Jurkat, Clone E6-1 (cell line): ENCODE measurements at regions not wholly inside any gene's neighbourhood (a gene's known extent, or its start where the extent isn't known, plus 50 kb on each side); places are given as distances from the start of the nearest gene placed in this dataset.
"Not testable (repeated sequence)": the region's sequence is repeated elsewhere in the genome, so short reads cannot be mapped to it uniquely, and the experiment has no call there.

Source experiments
- DNase-seq: peaks from one replicate; pipeline ENCODE4 v3.0.0-alpha.2; 2011; ENCODE audit warnings: low read depth, low spot score
- H3K4me3 ChIP-seq: 2 replicates; pipeline ENCODE4 v1.5.1; 2011; ENCODE audit warnings: mild to moderate bottlenecking, low read length, control low read depth, moderate library complexity

DNA sequence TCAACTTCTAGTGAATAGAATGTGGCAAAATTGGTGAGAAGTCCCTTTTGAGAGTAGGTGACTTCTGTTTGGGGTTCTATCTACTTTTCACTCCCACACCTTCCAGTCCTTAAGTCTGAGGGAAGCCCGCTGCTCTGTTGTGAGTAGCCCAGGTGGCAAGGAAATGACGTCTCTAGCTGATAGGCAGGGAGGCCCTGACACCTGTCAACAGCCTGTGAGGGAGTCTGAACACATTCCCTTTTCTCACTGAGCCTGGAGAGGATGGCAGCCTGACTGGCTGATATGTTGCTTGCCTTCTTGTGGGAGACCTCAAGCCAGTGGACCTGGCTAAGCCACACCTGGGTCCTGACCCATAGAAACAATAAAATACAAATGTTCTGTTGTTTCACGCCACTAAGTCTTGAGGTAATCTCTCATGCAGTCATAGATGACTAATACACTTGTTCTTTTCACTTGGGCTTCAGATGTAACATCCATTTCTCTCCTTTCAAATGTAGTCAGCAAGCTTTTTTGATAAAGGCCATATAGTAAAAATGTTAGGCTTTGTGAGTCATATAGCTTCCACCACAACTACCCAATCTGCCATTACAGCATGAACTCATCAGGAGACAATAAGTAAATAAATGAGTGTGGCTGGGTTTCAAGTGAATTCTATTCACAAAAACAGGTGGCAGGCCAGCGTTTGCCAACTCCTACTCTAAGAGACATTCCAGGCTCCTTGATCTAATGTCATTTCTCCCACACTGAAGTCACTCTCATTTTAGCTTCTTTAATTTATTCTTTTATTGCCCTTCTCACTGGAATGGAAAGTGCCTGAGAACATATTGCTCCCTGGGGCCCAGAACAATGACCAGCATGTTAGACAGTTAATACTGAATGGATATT is 265.1 kb upstream of the MAD2L1 start:
- DNase-seq: no peak
- no peak overlapping the region for H3K4me3 ChIP-seq

DNA sequence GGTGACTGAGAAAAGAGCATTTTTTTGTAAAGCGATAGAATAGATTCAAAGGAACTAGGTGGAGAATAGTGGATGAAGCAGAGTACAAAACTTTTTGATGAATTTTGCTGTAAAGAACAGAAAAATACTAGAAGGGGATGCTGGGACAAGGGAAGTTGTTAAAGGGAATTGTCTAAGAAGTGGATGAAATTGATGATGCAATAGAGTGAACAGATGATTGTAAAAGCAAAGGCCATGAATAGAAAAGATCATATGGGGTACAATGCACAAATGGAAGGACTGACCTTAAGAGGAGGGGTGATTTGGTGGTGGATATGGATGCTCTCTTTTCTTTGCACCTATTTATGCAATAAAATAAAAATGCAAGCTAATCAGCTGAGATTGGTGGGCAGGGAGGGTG is 262.7 kb upstream of the MAD2L1 start:
- H3K4me3 ChIP-seq: no peak overlapping the region
- no peak for DNase-seq

DNA sequence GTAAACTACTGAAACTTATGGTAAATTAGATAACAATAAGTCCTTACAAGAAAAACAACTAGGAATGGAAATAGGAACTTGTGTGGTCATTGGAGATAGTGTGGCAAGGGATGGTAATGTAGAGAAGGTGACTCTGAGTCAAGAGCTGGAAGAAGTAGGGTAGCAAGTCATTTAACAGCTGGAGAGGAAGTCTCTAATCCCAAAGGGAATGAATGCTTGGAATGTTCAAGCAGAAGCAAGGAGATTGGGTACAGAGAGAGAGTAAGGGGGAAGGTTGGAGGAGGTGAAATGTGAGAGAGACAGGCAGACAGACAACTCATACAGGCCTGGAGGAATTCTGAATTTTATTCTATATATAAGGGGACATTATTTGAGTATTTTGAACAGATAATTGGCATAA is 260.6 kb upstream of the MAD2L1 start:
- no peak for DNase-seq
- no peak overlapping the region for H3K4me3 ChIP-seq

DNA sequence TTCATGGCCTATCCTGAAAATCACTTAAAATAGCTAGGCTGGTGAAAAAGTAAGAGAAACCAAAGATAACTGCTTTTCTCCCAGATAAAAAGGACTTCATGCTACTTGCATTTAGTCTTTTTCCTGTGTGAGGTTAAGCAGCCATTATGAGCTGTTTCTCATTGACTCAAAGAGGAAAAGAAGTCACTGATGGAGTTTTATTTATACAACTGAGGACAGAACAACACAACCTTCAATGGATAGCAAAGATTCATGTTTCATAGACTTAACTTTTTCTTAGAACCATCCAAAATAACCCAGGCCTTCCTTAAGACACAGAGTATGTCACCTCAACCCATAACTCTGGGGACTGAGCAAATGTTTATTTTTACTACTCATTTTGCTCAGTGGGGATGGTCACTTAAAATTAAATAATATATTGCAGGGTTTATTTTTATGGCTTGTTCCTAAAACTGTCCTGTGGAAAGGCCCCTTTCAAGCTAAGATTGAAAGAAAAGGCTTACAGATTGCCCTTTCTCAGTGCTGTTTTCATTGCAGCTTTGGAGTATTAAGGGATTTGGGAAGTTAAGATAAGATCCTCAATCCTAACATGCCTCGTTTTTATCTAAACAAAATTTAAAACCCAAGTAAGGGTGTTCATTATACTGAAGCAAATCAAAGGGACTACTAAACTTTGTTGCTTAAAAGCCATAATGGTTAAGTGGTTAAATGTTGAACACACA is 252.6 kb upstream of the MAD2L1 start:
- no peak for DNase-seq

DNA sequence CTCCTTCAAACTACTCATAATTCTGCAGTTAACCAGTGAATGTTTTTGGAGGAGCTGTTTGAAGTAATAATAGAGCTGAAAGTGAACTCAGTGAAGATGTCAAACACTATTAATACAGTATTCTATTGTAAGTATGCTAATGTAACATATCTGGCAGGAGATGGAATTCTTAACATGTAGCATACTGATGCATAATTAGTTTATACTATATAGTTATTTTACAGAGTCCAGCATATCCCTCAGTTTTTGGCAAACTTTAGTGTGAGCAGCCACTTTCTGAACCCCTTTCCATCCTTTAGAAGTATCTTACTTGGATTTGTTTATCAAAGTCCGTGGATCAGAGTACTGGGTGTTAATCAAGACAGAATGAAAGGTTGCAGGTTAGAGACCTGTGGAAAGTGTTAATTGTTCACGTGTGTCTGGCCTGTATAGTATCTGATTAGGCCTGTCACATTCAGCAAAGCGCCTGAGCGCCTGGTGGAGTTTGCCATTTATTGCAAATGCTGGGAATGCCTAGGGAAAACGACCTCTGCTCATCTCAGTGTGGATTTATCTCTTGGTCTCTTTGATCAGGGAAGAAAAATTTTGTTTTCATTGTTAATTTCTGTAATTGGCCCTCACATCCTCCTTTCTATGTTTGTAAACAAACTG is 251.7 kb upstream of the MAD2L1 start:
- H3K4me3 ChIP-seq: no peak overlapping the region
- DNase-seq: no peak

More for the DNA sequence above, 252.6 kb upstream of the MAD2L1 start:
- H3K4me3 ChIP-seq: no peak overlapping the region

DNA sequence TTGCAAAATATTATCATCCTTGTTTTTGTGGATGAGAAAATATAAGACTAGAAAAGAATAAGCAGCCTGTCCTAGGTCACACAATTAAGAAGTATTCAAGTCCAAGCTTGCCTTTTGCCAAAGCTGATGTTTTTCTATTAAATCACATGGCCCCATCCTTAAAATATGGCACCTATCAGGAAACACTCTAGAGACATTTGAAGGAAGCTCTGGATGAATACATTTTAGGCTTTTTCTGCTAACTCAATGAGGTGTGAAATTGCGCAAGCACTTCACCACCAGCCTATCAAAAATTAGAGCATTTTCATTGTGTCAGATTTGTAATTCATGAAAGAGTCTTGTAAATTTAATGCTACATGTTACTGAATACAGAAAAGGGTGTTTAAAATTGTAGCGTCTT is 251.1 kb upstream of the MAD2L1 start:
- no peak for DNase-seq

DNA sequence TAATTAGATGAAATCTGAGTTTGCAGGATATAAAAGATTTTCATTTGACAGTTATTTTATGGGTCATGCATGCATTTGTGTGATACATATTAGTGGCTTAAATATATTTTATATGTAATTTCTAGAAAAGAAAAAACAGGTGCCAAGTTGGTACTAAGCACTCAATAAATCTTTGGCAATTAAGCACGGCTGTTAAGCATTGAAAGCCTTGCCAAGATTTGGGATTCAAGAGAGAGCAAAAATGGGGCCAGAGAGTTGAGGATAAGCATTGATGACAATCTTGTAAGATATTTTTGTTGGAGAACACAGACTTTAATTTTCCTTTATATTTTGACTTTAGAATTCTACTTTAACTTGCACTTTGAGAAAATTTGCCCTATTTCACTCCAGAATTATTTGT is 249.8 kb upstream of the MAD2L1 start:
- H3K4me3 ChIP-seq: no peak overlapping the region
- DNase-seq: no peak

More for the DNA sequence above, 251.1 kb upstream of the MAD2L1 start:
- H3K4me3 ChIP-seq: no peak overlapping the region

DNA sequence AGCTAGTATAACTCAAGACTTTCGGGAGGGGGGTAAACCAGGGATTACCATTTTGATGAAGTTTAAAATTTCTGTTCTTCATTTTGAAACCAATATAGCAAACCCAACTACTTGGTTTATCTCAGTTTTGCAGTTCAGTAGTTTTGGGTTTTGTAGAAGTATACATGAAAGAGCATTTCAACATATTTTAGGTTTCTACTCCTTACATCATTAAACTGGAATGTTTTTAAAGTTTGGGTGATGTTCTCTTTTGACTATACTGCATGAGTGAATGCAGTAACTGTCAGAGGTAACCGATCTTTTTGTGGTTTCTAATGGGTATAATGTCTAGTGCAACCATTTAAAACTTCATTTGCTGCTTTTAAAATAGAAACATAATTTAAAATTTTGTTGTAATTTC is 248.3 kb upstream of the MAD2L1 start:
- no peak overlapping the region for H3K4me3 ChIP-seq
- no peak for DNase-seq

DNA sequence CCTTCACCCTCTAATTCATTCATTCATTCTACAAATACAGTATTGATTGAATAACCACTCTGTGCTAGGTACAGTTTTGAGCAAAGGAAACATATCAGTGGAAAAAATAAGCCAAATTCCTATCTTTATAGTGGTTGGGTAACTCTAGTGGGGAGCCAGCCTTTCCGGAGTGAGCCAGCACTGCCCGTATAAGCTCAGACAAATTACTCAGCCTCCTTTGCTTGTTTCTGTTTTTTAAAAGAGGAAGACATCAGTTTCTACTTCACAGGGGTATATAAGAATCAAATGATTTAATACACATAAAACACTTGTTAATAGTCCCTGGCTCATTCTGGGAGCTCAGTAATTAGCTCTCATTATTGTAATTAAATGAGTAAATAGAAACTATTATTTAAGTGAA is 238.2 kb upstream of the MAD2L1 start:
- H3K4me3 ChIP-seq: no peak overlapping the region
- no peak for DNase-seq

DNA sequence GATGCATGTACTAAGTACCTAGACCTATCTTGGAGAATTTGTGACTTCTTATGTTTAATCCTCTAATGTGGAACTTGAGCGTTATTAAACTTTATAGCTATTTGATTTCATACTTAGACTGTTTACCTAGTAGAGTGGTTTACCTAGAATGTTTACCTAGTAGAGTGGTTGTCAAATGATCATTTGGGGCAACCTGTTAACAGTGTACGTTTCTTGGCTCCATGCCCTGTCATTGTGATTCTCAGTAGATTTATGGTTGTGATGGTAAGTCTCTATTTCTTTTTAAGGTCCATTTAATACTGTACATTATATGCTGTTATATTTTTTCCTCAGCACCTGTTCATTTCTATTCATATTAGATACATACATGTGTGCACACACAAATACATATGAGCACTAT is 233.0 kb upstream of the MAD2L1 start:
- DNase-seq: no peak
- no peak overlapping the region for H3K4me3 ChIP-seq

DNA sequence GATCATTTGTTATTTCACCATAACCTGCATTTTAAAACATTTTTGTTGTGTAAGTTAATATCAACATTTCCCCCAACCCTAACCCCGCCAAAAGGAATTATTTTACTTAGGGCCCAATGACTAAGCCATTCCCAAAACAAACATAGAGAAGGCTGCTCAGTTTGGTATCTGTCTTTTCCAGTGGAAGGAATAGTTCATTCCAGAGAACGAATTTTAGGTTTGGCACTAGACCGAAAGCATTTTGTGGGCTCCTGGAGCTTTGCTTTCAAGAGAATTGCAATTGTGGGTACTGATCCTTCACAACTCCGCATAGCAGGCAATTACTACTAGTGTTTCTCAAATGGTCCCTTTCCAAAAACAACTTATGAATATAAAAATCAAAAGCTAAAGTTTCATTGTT is 226.7 kb upstream of the MAD2L1 start:
- no peak overlapping the region for H3K4me3 ChIP-seq
- no peak for DNase-seq

DNA sequence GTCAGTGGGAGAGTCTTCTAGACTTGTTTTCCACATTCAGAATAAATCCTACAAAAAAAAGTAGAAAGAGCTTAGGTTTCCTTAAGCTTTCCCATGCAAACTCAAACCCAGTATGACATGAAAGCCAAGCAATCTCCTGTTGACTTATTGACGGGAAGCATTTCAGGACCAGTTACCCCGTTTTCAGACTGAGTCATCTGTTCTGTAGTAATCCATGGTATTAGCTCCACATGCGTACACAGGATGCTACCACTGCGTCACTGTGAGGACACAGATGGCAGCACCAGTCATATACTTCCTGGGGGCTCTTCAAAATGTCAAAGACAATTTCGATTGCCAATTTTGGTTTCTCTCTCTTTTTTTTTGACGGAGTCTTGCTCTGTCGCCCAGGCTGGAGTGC is 224.9 kb upstream of the MAD2L1 start:
- DNase-seq: no peak
- no peak overlapping the region for H3K4me3 ChIP-seq

DNA sequence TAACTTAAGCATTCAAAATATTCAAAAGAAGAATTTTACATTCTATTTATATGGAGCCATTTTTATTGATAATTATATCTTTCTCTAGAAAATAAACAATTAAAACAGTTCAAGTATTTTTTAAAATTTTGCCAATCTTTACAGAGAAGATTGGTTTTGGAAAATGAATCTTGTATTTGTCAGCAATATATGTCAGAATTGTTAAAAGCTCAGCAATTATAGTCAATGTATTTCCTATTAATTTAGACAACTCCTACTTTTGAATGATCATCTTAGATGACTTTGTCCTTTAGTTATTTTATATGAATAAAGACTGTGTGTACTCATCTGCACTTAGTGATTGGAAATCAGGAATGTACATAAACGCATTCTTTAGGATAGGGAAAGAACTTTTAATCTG is 223.9 kb upstream of the MAD2L1 start:
- DNase-seq: no peak
- no peak overlapping the region for H3K4me3 ChIP-seq

DNA sequence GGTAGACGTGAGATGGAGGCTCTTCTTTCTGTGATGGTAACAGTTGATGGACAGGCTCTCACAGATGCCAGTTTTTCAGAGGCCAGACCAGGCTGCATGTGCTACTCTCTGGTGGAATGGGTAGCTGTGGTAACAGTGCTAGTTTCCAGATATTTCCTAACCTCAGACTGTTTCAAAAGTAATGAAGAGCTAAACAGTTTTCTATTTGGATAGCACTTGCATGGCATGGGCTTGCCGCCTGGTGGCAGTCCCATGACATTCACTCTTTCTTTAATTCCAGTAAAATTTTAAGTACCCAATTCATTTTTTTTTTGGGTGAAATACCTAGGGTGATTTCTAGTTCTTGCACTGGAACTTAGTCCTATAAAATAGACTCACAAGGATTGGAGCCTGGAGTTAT is 220.2 kb upstream of the MAD2L1 start:
- no peak for DNase-seq
- no peak overlapping the region for H3K4me3 ChIP-seq

DNA sequence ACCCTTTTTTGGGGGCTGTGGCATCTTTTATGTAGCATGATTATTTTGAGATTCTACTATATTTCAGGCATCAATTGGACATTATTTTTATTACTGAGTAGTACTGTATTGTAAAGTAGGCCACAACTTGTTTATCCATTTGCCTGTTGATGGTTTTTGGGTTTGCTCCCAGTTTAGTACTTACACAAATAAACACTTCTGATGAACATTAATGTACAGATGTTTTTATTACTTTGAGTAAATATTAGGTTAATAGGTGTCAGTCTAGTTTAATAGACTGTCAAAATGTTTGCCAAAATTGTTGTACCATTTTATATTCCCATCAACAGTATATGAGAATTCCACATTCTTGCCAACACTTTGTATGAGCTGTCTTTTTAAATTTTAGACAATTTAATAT is 214.9 kb upstream of the MAD2L1 start:
- no peak overlapping the region for H3K4me3 ChIP-seq
- DNase-seq: no peak

DNA sequence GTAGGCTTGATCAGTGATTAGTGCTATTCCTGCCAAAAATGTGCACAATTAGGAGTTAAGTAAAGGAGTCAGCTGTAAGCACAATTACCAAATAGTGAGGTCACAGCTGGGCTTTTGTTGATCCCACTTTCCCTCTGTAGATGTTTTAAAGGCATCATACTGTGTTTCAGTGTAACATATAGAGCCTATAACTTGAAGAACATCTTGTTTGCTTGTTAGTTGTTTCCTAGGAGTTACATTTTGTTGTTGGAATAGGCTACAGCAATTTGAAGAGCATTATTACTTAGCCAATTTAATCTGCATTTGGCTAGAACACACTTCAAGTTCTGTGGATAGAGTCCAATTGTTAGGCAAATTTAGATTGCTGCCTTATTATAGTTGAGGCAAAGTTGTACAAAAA is 210.7 kb upstream of the MAD2L1 start:
- H3K4me3 ChIP-seq: no peak overlapping the region
- DNase-seq: no peak

DNA sequence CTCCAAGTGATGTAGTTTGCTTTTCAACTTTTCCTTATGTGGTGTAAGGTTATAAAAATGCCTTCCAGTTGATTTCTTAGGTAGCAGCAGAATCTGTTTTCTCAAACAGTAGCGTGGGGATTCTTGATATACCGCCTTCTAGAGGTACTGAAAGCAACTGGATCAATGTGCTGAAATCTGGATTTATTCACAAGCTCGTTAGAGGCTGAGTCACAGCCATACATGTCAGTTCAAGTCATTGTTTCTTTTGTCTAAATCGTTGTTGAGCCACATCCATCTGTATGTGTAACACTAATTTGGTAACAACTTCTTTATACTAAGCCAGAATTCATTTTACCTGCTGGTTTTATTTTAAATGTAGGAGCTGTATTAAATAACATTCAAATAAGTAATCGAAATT is 200.0 kb upstream of the MAD2L1 start:
- DNase-seq: no peak
- no peak overlapping the region for H3K4me3 ChIP-seq

DNA sequence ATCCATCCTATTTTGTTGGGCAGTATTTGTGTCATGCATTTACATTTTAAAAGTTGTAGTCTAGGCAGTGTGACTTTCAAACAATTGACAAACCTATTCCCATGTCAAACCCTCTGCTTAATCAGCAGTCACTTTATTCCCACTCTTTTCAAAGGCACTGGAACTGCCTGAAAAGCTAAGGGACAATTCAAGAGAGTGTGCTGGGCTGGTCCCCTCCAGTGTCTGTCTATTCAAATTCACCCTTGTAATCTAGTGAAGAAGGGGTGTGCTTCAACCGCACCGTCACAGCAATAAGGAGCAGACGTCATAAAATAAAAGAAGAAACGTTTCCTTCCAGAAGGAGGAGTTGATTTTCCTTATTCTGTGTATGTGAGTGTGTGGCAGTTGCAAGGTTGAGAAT is 197.0 kb upstream of the MAD2L1 start:
- DNase-seq: no peak
- H3K4me3 ChIP-seq: no peak overlapping the region

DNA sequence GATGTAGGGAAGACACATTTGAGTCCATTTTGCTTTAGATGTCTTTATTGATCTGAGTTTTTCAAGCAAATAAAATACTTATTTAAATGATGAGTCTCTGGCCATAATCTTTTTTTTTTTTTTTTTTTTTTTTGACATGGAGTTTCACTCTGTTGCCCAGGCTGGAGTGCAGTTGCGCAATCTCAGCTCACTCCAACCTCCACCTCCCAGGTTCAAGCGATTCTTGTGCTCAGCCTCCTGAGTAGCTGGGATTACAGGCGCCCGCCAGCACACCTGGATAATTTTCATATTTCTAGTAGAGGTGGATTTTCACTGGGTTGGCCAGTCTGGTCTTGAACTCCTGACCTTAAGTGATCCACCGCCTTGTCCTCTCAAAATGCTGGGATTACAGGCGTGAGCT is 194.5 kb upstream of the MAD2L1 start:
- DNase-seq: no peak
- no peak overlapping the region for H3K4me3 ChIP-seq

DNA sequence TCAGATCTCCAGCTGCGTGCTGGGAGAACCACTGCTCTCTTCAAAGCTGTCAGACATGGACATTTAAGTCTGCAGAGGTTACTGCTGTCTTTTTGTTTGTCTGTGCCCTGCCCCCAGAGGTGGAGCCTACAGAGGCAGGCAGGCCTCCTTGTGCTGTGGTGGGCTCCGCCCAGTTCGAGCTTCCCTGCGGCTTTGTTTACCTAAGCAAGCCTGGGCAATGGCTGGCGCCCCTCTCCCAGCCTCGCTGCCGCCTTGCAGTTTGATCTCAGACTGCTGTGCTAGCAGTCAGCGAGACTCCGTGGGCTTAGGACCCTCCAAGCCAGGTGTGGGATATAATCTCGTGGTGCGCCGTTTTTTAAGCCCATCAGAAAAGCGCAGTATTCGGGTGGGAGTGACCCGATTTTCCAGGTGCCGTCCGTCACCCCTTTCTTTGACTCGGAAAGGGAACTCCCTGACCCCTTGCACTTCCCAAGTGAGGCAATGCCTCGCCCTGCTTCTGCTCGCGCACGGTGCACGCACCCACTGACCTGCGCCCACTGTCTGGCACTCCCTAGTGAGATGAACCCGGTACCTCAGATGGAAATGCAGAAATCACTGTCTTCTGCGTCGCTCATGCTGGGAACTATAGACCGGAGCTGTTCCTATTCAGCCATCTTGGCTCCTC is 189.6 kb upstream of the MAD2L1 start:
- DNase-seq, H3K4me3 ChIP-seq: not testable (repeated sequence)
